ENCODE measurements at regions not wholly inside any gene's neighbourhood (a gene's known extent, or its start where the extent isn't known, plus 50 kb on each side); places are given as distances from the start of the nearest gene placed in this dataset.
"Not testable (repeated sequence)": the region's sequence is repeated elsewhere in the genome, so short reads cannot be mapped to it uniquely, and the experiment has no call there.

- DNase-seq: no peak
These were observed 124.5 kb upstream of the OSTN start for GRCh38 chr3:191074511-191074910.

GRCh38 chr3:191070762-191071403, 128.2 kb upstream of the OSTN start:
- DNase-seq: peak; percentile 23

GRCh38 chr3:191070201-191070600, 128.8 kb upstream of the OSTN start:
- no peak for DNase-seq

- no peak for DNase-seq
These were observed 129.9 kb upstream of the OSTN start for GRCh38 chr3:191068946-191069813.

- no peak for DNase-seq
These were observed 132.4 kb upstream of the OSTN start for GRCh38 chr3:191066669-191067068.

- DNase-seq: no peak
These were observed 133.7 kb upstream of the OSTN start for GRCh38 chr3:191065181-191065805.

GRCh38 chr3:191051037-191051436, 148.0 kb upstream of the OSTN start:
- peak; percentile 62 for DNase-seq

GRCh38 chr3:191047930-191048329, 151.1 kb upstream of the OSTN start:
- DNase-seq: no peak

GRCh38 chr3:191030929-191031328, 168.1 kb upstream of the OSTN start:
- DNase-seq: no peak

- DNase-seq: no peak
These were observed 168.0 kb upstream of the GMNC start for GRCh38 chr3:191030491-191030890.

- no peak for DNase-seq
These were observed 164.3 kb upstream of the GMNC start for GRCh38 chr3:191026746-191027145.

- DNase-seq: no peak
These were observed 158.4 kb upstream of the GMNC start for GRCh38 chr3:191020730-191021396.

- DNase-seq: no peak
These were observed 157.4 kb upstream of the GMNC start for GRCh38 chr3:191019855-191020254.

GRCh38 chr3:191015960-191016359, 153.5 kb upstream of the GMNC start:
- DNase-seq: not testable (repeated sequence)

- DNase-seq: no peak
These were observed 145.6 kb upstream of the GMNC start for GRCh38 chr3:191008074-191008473.

- DNase-seq: no peak
These were observed 143.3 kb upstream of the GMNC start for GRCh38 chr3:191005790-191006189.

- DNase-seq: no peak
These were observed 141.2 kb upstream of the GMNC start for GRCh38 chr3:191003742-191004141.

GRCh38 chr3:190996181-190996775, 133.8 kb upstream of the GMNC start:
- no peak for DNase-seq

- no peak for DNase-seq
These were observed 132.7 kb upstream of the GMNC start for GRCh38 chr3:190995156-190995555.

- no peak for DNase-seq
These were observed 128.4 kb upstream of the GMNC start for GRCh38 chr3:190990898-190991297.

GRCh38 chr3:190989218-190989617, 126.7 kb upstream of the GMNC start:
- DNase-seq: no peak

GRCh38 chr3:190988102-190988501, 125.6 kb upstream of the GMNC start:
- no peak for DNase-seq
